Hindlimb muscle (tissue), 1 donor: ENCODE measurements at regions not wholly inside any gene's neighbourhood (a gene's known extent, or its start where the extent isn't known, plus 50 kb on each side); places are given as distances from the start of the nearest gene placed in this dataset.

Experiments used
- DNase-seq: peaks from one replicate; pipeline ENCODE4 v3.0.0-alpha.2; 2013

GRCh38 chr10:94194256-94194655 lies 168.5 kb downstream of the NOC3L start:
- no peak for DNase-seq

- no peak for DNase-seq
Observed at GRCh38 chr10:94197241-94197640, 165.5 kb downstream of the NOC3L start.

DNA sequence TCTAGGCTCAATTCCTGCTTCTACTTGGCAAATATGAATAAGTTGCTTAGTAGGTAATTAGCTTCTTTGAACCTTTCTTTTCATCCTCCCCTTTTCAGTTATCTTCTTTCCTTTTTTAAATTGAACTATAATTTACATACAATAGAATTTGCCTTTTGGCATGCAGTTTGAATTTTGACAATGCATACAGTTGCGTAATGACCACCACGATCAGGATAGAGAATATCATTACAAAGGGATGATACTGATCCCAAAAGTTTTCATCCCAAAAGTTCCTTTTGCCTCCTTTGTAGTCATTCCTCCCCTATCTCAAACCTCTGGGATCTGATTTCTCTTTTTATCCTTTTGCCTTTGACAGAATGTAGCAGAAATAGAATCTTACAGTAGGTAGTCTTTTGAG lies 164.4 kb downstream of the NOC3L start:
- no peak for DNase-seq

- no peak for DNase-seq
Observed at GRCh38 chr10:94199565-94199964, 163.2 kb downstream of the NOC3L start.

- DNase-seq: no peak
Observed at GRCh38 chr10:94200146-94200837, 162.4 kb downstream of the NOC3L start.

GRCh38 chr10:94205396-94205831 lies 157.3 kb downstream of the NOC3L start:
- DNase-seq: peak; percentile 66

DNA sequence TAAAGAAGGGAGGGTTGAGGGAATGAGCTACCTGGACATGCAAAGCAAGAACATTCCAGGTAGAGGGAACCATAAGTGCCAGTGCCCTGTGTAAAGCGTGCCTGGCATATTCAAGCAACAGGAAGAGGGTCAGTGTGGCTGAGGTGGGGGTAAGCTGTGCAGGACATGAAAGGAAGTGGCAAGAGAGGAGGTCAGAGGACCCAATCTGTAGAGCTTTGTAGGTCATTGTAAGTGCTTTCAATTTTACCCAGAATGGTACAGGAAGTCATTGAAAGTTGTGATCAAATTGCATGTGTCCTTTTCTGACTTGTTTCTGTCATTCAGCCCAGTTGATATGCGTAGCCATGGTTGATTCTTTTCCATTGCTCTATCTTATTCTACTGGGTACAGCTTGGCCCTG lies 156.6 kb downstream of the NOC3L start:
- no peak for DNase-seq

GRCh38 chr10:94208315-94208714 lies 154.4 kb downstream of the NOC3L start:
- DNase-seq: no peak

DNA sequence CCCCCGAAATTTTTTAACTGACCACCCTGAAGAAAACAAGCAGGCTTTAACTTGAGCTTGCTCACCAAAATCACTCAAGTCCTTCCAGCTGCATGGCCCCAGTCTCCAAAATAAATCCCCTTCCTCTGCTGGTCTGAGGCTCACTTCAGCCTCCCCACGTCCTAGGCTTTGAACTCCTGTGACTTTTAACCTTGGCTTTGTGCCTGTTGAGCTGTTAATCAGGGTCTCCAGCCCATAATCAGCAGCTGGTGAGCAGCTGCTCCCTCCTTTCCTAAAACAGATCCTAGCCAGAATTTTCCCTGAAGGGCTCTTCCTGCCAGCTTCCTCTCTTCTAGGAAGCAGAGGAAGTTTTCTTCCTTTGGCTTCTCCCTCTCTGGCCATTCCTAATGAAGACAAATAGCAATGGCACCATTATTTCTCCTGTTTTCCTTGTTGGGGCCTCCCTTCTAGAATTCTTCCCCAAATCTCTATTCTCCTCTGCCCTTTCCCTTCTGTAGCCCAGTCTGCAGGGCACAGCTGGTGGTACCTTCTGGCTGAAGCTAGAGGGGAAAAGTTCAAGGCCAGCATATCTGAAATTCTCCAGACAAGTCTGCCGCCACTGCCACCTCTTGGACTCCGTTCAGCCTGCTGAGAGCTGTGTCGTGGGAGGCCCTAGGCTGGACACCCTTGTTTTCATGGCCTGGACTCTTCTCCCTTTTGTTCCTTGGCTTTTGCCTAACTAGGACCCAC lies 152.1 kb downstream of the NOC3L start:
- peak; percentile 49 for DNase-seq

- no peak for DNase-seq
Observed at GRCh38 chr10:94211169-94211510, 151.6 kb downstream of the NOC3L start.

DNA sequence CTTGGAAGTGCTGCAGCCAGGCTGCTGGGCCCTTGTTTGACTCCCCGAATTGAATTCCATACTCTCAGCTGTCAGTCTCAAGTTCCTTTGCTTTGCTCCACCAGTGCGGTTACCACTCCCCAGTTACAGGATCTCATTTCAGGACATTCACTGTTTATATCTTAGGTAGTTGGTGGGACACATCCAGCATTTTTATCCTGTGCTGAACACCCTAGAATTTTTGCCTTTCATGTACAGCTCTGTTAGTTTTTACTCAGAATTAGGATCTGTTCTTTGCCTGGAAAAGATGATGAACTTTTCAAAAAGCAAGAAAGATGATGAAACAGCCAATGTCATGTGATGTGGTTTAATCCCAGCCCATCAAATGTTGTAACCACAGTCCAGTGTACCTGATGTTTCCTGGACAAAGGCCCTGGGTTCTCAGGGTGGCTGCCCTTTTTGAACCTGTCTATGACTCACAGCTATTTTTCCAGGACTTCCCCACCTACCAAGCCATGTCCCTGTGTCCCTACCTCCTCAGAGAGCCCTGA lies 149.7 kb downstream of the NOC3L start:
- DNase-seq: no peak

GRCh38 chr10:94213980-94214379 lies 148.8 kb downstream of the NOC3L start:
- DNase-seq: no peak

GRCh38 chr10:94214481-94214893 lies 148.3 kb downstream of the NOC3L start:
- no peak for DNase-seq

DNA sequence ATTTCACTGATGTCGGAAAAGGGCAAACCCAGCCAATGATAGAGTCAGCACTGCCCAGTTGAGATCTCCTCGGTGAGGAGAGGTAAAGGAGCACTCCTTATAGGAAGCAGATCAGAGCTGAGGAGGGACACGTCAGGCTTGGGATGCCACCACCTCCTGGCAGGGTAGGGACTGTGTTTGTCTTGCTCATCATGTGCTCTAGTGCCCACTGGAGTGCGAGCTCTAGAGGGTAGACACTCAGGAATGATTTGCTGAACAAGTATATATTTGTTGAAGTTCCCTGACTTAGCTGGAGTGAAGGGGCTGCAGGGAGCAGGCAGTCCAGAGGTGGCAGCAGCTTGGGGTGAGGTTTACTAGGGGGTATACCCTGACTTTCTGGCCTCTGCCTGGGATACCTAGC lies 146.5 kb downstream of the NOC3L start:
- no peak for DNase-seq

DNA sequence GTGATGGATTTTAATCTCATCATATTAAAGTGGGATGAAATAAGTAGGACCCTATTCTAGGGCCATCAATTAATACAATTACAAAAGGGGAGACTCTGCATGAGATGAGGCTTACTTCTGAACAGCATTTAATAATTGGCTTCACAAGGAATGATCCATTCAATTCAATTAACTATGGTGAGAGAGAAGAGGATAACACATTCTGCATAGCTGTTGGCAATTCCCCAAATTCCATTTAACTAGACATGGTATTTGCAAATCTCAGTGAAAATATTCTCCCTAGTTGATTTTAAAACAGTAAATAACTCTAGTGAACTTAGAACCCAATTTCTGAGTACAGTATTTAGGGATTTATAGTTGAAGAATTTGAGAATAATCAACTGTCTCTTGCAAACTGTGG lies 145.3 kb downstream of the NOC3L start:
- no peak for DNase-seq

- DNase-seq: no peak
Observed at GRCh38 chr10:94218493-94219183, 144.1 kb downstream of the NOC3L start.

- no peak for DNase-seq
Observed at GRCh38 chr10:94219829-94220228, 142.9 kb downstream of the NOC3L start.

GRCh38 chr10:94220717-94221116 lies 142.0 kb downstream of the NOC3L start:
- DNase-seq: no peak

DNA sequence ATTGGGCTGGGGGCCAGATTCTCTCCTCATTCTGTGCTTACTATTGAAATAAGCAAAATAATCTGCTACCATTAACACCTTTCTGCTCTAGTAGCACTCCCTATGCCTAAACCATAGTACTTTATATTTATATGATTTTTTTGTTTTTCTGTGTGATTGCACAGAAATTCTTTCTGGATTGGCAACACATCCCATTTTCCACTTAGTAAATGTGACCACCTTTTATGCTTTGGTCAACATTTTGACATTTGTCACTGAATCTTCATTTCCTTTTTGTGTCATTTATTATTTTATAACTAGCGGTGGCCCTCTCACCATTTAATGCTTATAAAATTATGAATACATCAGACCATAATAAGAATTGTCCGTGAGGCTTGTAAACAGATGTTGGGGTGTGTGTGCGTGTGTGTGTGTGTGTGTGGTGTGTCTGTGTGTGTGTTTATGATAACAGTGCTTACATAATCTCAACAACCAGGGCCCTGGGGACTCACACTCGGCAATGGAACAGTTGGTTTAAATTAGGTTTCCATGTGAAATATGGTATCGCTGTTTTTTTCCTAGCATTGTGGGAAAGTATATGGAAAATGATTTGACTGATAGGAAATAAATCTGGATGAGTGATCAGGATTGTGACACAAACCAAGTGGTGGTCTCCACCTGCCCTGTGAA lies 138.9 kb downstream of the NOC3L start:
- DNase-seq: peak; percentile 44

GRCh38 chr10:94224656-94225055 lies 138.1 kb downstream of the NOC3L start:
- no peak for DNase-seq

- DNase-seq: no peak
Observed at GRCh38 chr10:94225589-94225988, 137.2 kb downstream of the NOC3L start.

DNA sequence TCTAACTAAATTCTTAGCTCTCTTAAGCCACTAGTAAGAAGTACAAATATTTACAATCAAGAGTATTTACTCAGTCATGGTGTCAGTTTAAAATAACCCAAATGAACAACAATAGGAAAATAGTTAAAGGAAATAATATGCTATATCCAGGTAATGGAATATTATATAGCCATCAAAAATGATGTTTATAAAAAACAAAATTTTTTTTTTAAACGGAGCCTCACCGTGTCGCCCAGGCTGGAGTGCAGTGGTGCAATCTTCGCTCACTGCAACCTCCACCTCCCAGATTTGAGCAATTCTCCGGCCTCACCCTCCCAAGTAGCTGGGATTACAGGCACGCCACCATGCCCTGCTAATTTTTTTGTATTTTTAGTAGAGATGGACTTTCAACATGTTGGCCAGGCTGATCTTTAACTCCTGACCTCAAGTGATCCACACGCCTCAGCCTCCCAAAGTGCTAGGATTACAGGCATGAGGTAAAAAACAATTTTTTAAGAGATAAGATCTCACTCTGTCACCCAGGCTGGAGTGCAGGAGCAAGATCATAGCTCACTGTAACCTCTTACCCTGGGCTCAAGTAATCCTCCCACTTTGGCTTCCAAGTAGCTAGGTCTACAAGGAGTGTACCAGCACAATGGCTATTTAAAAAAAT lies 132.5 kb downstream of the NOC3L start:
- no peak for DNase-seq
